LNCaP clone FGC (cell line): ENCODE measurements at regions not wholly inside any gene's neighbourhood (a gene's known extent, or its start where the extent isn't known, plus 50 kb on each side); places are given as distances from the start of the nearest gene placed in this dataset.

ENCODE experiments used
- DNase-seq: peaks from one replicate; pipeline ENCODE4 v3.0.0-alpha.2; 2011; ENCODE audit warnings: low read depth
- H3K4me3 ChIP-seq: 2 replicates; pipeline ENCODE4 v1.5.1; 2011; ENCODE audit warnings: mild to moderate bottlenecking, low read depth, low read length, control low read depth
- CTCF ChIP-seq: IDR thresholded peaks from 2 replicates; pipeline ENCODE4 v1.5.1; 2012; ENCODE audit warnings: mild to moderate bottlenecking; ENCODE audit not compliant: control insufficient read depth, insufficient read depth; ENCODE audit errors: extremely low read depth

- DNase-seq, result no peak
- H3K4me3 ChIP-seq, result no peak overlapping the region
- no peak for TF ChIP-seq CTCF
Observed at GRCh38 chr11:111115890-111116289, 129.6 kb upstream of the POU2AF2 start.

- no peak for DNase-seq
- TF ChIP-seq CTCF, result no peak
Observed at GRCh38 chr11:111114091-111114490, 131.4 kb upstream of the POU2AF2 start.

GRCh38 chr11:111112614-111113013 is 132.9 kb upstream of the POU2AF2 start:
- no peak for DNase-seq
- no peak for TF ChIP-seq CTCF
- no peak overlapping the region for H3K4me3 ChIP-seq

More at GRCh38 chr11:111114091-111114490, 131.4 kb upstream of the POU2AF2 start:
- no peak overlapping the region for H3K4me3 ChIP-seq

- no peak for TF ChIP-seq CTCF
- H3K4me3 ChIP-seq, result no peak overlapping the region
- no peak for DNase-seq
Observed at GRCh38 chr11:111107501-111107900, 138.0 kb upstream of the POU2AF2 start.

- no peak for TF ChIP-seq CTCF
- no peak overlapping the region for H3K4me3 ChIP-seq
- no peak for DNase-seq
Observed at GRCh38 chr11:111106641-111107040, 138.9 kb upstream of the POU2AF2 start.

- no peak overlapping the region for H3K4me3 ChIP-seq
- no peak for TF ChIP-seq CTCF
- DNase-seq, result no peak
Observed at GRCh38 chr11:111105566-111105965, 140.0 kb upstream of the POU2AF2 start.

- H3K4me3 ChIP-seq, result no peak overlapping the region
- TF ChIP-seq CTCF, result no peak
- DNase-seq, result no peak
Observed at GRCh38 chr11:111104185-111104584, 141.3 kb upstream of the POU2AF2 start.
